Hematopoietic multipotent progenitor cell treated with erythropoietin and hydrocortisone succinate and interleukin-3 and kit ligand, for 4 days (in vitro differentiated cells): ENCODE measurements at regions not wholly inside any gene's neighbourhood (a gene's known extent, or its start where the extent isn't known, plus 50 kb on each side); places are given as distances from the start of the nearest gene placed in this dataset.
"Not testable (repeated sequence)": the region's sequence is repeated elsewhere in the genome, so short reads cannot be mapped to it uniquely, and the experiment has no call there.

Source experiments
- DNase-seq: peaks from one replicate; pipeline ENCODE4 v3.0.0-alpha.2; 2015

DNA sequence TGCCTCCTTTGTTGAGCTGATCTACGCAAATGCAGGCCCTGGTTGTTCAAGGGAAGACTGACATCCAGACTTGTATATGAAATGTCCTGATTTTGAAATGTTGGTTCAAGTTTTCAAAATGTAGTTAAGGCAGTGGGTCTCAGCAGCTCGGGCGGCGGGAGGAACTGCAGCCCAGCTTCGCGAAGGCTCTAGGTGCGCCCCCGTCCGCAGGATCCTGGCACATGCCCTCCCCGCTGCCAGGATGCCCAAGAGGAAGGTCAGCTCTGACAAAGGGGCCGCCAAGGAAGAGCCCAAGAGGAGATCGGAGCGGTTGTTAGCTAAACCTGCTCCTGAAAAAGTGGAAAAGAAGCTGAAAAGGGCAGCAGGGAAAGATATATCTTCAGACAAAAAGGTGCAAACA is 1310.1 kb downstream of the ADGRL3 start:
- no peak for DNase-seq

DNA sequence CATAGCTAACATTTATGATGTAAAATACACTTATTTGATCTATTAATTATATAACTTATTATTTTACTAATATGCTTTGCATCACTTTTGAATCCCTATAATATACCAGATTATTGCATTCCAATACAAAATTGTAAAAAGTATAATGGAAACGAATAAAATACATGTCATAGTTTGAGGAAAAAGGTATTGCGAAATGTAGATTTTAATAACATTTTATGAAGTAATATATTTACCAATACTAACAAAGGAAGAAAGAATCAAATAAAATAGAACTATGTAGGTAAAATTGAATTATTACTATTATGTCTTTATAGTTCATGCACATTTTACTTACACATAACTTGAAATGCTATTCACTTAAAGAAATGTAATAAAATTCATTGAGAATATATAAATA is 1300.2 kb downstream of the ADGRL3 start:
- DNase-seq: no peak

DNA sequence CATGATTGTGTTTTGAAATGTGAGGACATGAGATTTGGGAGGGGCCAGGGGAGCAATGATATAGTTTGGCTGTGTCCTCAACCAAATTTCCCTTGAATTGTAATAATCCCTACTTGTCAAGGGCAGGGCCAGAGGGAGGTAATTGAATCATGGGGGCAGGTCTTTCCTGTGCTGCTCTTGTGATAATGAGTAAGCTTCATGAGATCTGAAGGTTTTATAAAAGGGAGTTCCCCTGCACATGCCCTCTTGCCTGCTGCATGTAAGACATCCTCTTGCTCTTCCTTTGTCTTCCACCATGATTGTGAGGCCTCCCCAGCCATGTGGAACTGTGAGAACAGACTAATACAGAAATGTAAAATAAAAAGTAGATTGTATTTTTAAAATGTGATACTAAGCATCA is 1294.9 kb downstream of the ADGRL3 start:
- no peak for DNase-seq

DNA sequence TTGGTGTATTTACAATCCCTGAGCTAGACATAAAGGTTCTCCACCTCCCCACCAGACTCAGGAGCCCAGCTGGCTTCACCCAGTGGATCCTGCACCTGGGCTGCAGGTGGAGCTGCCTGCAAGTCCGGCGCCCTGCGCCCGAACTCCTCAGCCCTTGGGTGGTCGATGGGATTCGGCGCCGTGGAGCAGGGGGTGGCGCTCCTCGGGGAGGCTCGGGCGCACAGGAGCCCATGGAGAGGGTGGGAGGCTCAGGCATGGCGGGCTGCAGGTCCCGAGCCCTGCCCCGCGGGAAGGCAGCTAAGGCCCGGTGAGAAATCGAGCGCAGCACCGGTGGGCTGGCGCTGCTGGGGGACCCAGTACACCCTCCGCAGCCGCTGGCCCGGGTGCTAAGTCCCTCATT is 1291.6 kb downstream of the ADGRL3 start:
- not testable (repeated sequence) for DNase-seq

DNA sequence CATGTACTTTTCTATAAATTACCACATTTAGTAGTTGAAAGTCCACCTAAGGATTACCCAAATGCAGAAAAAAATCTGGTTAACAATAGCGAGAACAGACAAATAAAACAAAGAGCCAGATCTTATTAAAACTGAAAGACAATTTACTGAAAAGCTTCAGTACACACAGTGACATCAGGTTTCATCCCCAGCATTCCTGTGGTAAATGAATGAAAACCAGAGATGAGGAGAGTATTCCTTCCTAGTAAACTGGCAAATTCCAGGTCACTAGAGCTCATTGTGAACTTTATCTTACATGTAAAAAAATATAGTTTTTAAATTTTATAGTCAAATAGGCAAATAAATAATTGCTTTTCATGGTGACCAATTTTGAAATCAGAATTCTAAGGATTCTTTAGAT is 1290.5 kb downstream of the ADGRL3 start:
- DNase-seq: no peak

DNA sequence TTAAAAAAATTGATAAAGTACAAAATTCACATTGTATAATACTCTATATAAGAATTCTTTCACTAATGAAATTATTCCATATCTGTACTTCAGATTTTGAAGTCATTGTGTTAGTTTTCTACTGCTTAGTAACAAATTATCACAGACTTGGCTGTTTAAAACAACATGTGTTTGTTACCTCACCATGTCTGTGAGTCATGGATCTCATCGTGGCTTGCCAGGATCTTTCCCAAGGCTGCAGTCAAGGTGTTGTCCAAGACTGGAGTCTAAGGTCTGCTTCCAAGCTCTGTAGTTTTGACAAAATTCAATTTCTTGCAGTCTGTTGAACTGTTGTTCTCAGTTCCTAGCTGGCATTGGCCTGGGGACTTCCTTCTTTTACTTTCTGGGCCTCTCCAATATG is 1286.9 kb downstream of the ADGRL3 start:
- DNase-seq: no peak

DNA sequence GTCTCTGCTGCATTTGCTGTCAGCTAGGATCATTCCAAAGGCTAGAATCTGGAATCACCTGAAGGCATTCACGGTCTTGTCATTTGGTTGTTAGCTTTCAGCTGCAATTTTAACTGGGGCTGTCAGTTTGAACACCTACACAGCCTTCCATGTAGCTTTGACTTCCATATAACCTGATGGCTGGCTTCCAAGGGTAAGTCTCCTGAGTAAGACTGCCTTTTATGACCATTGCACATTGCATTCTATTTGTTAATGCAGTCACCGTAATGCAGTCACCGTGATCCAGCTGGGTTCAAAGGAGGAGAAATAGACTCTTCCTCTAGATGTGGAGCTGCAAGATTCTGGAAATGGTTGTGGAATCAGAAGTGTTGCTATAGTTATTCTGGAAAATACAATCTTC is 1284.2 kb downstream of the ADGRL3 start:
- DNase-seq: no peak

DNA sequence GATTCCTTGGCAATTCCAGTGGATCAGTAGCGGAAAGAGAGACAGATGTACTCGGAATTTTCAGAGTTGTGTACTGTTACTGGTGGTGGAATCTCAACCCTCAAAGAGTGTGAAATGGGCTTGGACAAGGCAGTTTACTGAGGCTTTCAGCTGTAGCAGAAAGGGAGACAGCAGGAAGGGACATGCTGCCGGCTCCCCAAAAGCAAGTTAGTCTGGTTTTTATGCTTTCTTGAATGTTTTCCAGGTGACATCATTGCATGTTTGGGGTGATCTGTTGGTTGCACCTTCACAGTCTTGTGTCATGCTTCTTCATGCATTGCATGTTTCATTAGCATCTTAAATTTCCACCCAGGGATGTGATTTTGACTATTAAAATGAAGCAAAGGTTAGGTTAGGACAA is 1282.2 kb downstream of the ADGRL3 start:
- no peak for DNase-seq

DNA sequence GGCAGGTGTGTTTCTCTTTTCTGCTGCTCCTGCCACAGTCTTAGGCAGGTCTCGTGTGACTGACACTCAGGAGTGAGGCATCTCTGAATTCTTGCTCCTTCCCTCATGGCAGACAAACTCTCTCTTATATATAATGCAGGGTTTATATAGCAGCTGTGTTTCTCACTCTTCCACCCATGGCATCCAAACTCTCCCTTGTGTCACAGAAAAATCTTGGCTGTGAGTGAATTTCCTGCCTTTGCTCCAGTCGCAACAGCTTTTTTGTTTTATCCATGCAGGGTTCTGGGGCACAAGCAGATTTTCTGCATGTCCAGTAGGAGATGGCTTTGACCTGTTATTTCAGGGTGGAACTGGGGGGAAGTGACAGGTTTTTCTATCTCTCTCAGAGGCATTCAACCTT is 1275.5 kb downstream of the ADGRL3 start:
- DNase-seq: no peak

DNA sequence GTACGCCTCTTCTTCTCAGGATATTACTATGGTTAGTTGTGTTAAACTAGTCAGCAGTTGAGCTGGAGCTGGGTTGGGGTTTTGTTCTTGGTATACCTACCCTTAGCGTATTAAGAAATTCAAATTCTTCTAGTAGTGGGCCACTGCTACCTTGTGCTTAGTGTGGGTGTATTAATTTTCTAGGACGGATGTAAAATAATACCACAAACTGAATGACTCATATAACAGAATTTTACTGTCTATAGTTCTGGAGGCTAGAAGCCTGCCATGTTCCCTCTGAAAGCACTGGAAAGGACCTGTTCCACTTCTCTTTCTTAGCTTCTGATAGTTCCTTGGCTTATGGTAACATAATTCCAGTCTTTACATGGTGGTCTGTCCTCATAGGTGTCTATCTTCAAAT is 1274.7 kb downstream of the ADGRL3 start:
- no peak for DNase-seq

DNA sequence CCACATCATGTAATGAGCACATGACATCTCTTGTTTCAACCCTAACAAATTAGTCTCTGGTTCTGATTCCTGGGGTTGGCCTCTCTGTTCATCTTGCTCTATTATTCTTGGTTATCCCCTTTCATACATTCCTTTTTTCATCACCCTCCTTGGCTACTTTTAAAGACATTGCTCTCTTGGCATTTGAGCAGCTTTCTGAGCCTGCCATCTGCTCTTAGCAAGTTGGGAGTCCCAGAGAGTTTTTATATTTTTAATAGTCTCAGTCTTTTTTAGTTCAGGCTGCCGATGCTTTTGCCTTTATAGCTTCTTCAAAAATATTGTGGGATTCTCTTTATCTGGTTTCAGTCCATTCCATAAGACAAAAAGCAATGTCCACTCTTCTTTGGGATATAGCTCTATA is 1270.9 kb downstream of the ADGRL3 start:
- DNase-seq: no peak

DNA sequence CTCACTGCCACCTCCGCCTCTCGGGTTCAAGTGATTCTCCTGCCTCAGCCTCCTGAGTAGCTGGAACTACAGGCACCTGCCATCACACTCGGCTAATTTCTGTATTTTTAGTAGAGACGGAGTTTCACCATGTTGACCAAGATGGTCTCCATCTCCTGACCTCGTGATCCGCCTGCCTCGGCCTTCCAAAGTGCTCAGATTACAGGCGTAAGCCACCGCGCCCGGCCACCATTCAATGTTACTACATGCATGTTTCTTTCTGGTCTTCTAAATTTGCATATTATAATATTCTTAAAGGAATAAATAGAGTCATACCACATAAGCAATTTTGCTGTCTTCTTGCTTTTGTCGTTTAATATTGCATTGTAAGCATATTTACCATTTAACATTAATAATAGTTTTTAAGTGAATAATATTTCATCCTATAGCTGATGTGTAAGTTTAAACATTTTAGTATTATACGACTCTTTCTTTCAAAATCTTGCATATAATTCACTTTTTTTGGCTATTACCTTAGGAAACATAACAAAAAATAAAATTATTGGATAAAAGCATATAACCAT is 1270.4 kb downstream of the ADGRL3 start:
- DNase-seq: no peak

DNA sequence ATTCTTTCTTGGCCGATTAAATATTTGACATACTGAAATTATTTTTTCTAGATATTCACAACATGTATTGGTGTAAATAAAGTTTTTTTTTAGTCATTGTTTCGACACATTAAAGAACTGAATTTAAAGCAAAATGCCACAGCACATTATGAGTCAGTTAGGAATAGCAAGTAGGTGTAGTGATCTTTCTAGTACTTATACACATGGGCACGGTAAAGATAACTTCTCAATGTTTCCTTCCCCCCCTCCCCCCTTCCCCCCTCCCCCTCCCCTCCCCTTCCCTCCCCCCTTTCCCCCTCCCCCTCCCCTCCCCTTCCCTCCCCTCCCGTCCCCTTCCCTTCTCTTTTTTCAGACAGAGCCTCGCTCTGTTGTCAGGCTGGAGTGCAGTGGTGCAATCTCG is 1269.9 kb downstream of the ADGRL3 start:
- DNase-seq: no peak

DNA sequence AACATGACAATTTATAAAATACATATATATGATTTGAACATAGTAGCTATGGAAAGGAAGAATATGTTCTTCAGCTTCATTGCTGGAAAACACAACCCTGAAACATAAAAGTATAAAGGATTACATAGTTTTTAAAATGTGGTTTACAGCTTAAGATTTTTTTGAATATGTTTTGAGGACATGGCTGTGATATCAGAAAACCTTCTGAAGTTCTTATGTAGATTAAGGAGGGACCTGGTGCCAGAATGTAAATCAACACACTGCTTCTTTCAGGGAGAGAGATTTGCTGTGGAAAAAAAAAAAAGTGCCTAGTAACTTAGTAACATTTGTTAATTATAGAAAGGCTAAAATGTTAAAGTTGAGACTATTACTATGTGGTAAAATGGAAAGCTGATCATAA is 1261.8 kb downstream of the ADGRL3 start:
- DNase-seq: no peak

DNA sequence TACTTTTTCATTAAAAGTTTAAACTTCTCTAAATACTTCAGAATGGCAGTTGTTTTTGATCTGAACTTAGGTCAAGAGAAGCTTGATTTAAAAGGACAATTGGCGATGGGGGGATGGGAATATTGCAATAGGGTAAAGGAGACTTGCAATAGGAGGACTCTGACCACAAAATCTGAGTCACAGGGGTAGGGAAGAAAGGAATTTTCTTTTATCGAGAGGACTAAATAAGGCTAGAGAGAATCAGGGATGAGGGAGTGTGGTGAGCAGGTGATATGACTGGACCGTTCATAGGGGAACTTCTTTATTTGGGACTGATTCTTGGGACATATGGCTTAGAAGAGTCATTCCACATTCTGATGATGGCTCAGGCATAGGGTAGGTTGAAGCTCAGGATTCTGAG is 1260.2 kb downstream of the ADGRL3 start:
- DNase-seq: no peak

DNA sequence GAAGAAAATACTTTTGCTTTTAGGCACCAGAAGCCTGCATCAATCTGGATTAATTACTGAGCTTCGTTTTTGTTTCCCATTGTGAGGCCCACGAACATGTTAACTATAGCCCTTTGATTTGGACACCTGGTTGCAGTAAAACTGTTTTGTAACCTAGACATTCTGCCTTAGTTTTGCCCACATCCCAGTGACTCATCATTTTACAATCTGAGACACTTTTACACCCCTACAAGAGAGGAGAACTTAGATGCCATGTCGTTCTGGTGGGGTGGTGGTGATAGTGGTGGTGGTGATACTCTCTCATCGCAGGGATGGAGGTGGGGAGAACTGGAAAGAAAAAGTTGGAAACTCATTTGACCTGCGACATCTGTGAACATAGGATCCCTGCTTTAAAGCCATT is 1257.2 kb downstream of the ADGRL3 start:
- DNase-seq: no peak

DNA sequence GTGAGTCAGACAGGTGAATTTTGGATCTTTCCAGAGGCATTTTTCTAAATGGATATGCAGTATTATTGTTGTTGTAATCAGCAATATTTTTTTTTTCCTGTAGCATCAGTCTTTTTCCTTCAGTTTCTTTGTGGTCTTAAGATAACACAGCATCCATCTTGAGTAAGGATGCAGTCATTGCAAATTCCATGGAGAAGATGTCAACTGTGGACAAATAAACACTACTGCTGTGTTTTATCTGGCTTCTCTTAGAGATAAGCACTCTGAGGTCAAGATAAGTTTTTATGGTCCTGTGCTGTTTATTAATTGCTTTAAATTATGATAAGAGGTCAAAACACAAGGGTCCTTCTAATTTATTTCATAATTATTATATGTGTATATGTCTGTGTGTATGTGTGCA is 1255.7 kb downstream of the ADGRL3 start:
- DNase-seq: no peak

DNA sequence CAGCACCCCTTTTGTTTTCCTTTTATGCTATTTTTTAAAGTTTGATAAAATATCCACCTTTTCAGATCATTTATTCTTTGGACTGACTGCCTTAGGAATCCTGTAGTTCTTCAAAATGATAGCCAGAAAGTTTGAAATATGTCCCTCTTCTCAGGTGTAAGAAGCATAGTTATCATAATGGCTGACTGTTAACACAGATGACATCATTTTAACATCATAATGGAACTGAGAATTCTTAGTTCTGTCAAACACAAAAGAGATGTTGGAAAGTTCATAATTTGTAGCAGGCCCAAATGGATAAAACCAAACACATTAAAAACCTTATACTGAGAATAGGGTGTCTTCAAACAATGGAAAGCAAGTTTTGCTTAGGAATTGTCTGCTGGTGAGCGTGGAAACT is 1254.4 kb downstream of the ADGRL3 start:
- DNase-seq: no peak

DNA sequence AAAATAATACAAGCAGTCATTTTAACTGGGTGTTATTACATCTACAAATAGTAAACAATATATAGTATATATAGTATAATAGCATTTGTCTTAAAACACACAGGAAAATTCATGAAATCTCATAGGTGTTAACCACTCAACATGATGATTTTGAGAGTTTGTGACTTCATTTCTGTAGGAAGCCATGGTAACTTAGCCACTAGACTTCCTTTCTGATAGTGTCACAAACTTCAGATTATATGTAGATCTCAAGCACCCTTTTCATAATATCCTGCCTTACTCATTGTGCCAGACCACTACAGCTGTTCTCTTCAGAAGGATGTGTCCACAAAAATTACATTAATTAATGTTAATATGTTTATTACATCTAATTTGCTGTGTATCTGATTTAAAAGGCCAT is 1250.6 kb downstream of the ADGRL3 start:
- DNase-seq: no peak

DNA sequence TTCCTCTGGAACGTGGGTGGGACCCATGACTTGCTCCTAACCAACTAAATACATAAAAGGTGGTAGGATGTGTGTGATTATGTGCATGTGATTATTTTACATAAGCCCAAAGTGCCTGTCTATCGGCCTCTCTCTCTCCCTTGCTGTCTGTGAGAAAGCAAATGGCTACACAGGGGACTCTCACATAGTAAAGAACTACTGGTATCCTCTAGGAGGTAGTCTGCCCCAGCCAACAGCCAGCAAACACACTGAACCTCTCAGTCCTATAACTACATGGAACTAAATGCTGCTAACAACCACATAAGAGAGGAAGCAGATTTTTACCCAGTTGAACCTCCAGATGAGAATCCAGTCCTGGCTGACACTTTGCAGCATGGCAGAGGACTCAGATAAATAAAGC is 1249.4 kb downstream of the ADGRL3 start:
- DNase-seq: no peak

DNA sequence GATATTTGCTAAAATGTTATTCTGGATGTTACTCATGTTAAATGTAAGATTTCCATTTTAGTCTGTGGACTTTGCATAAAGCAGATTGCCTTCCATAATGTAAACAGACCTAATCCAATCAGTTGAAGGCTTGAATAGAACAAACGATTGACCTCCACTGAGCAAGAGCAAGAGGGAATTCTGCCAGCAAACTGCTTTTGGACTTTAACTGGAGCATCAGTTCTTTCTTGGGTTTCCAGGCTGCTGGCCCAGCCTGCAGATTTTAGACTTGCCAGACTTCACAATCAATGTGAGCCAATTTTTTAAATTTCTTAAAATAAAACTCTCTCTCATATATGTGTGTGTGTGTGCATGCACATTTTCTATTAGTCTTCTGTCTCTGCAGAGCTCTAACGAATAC is 1248.8 kb downstream of the ADGRL3 start:
- DNase-seq: no peak

DNA sequence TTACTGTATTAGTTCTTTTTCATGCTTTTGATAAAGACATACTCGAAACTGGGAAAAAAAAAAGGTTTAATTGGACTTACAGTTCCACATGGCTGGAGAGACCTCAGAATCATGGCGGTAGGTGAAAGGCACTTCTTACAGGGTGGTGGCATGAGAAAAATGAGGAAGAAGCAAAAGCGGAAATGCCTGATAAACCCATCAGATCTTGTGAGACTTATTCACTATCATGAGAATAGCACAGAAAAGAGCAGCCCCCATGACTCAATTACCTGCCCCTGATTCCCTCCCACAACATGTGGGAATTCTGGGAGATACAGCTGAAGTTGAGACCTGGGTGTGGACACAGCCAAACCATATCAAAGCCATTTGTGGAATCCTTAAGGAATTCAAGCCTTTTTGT is 1238.9 kb downstream of the ADGRL3 start:
- DNase-seq: no peak

DNA sequence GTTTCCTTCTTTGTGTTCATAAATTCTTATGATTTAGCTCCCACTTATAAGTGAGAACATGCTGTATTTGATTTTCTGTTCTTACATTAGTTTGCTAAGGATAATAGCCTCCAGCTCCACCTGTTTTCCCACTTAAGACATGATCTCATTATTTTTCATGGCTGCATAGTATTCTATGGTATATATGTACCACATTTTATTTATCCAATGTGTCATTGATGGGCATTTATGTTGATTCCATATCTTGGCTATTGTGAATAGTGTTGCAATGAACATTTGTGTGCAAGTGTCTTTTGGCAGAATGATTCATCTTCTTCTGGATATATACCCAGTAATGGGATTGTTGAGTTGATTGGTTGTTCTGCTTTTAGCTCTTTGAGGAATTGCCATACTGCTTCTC is 1234.8 kb downstream of the ADGRL3 start:
- DNase-seq: no peak

DNA sequence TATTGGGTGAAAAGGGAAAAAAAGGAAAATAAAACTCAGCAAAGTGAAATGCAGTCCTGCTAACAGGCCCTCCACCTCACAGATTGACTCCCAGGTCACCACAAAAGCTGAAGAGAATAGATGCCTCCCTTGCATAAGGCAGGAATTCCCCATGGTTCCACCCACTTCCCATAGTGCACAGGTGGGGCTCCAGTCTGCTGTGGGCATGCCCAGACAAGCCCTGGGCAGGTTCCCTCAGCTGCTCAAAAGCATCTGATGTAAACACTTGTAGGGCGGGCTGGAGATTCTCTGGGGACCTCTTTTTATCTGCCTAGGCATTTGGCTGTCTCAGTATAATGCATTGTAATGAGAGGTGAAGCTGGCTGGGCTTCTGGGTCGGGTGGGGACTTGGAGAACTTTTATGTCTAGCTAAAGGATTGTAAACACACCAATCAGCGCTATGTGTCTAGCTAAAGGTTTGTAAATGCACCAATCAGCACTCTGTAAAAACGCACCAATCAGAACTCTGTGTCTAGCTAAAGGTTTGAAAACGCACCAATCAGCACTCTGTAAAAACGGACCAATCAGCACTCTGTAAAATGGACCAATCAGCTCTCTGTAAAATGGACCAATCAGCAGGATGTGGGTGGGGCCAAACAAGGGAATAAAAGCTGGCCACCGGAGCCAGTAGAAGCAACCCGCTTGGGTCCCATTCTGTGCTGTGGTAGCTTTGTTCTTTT is 1231.5 kb downstream of the ADGRL3 start:
- not testable (repeated sequence) for DNase-seq

DNA sequence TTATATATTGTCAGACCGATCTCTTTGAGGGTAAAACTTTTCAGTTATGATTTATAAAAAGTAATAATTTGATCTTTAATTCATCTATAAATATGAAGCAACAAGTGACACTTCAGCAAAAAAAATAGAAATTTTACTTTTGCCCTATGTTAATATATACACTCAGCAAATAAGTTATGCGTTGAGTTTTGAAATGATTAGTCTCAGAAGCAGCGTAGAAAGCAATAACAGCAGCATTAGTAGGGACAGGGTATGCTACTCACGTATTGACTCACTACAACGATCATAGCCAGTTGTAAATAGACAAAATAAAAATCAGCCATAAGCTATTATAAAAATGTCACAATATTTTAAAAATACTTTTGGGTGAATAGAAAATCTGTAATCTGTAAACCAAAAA is 1229.2 kb downstream of the ADGRL3 start:
- DNase-seq: no peak
